ENCODE measurements at regions not wholly inside any gene's neighbourhood (a gene's known extent, or its start where the extent isn't known, plus 50 kb on each side); places are given as distances from the start of the nearest gene placed in this dataset.

- TF ChIP-seq EZH2 (IDR thresholded peaks at IDR 0.05) (no peak), CTCF (IDR thresholded peaks at IDR 0.05) (no peak), EZH2phosphoT487 (IDR thresholded peaks at IDR 0.05) (no peak)
These were observed 1016.7 kb downstream of the REEP3 start for GRCh38 chr10:64537928-64538327.

All from neural progenitor cell (in vitro differentiated cells).